Prostate gland (tissue), 2 donors: ENCODE measurements at regions not wholly inside any gene's neighbourhood (a gene's known extent, or its start where the extent isn't known, plus 50 kb on each side); places are given as distances from the start of the nearest gene placed in this dataset.

Source experiments
- POLR2A ChIP-seq: fragments of 450-650 bp; IDR thresholded peaks from one replicate; pipeline ENCODE4 v1.6.1; 2016; ENCODE audit warnings: antibody characterized with exemption, mild to moderate bottlenecking
- POLR2AphosphoS5 ChIP-seq: sonication (generic); formaldehyde crosslinking; IDR thresholded peaks from one replicate; pipeline ENCODE4 v1.6.1; 2017; ENCODE audit warnings: antibody characterized with exemption
- TF ChIP-seq, protein P1 (sequence below), 4 experiments: fragments of 200-600 bp in 2 of 4; fragments of 450-650 bp in 2 of 4; sonication (generic) in 2 of 4; IDR thresholded peaks; 1 replicate in 3 of 4; 2 replicates in 1 of 4; pipeline ENCODE4 v1.5.1; 2016 to 2019; ENCODE audit warnings: antibody characterized with exemption in 4 of 4, mild to moderate bottlenecking in 2 of 4, moderate library complexity in 2 of 4

DNA sequence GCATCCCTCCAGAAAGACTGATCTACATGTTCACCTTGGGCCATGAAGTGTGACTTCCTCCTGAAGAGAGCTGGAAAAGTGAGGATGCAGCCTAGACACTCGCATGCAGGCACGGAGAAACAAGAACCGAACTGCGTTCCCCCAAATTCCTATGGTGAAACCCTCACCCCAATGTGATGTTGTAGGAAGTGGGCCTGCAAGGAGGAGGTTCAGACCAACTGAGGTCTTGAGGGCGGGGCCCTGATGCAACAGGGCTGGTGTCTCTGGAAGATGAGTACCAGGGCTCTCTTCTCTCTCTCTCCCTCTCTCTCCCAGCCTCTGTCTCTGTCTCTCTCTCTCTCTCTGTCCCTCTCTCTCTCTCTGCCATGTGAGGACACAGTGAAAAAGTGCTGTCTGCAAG, 501.1 kb downstream of the BRD1 start:
- TF ChIP-seq POLR2AphosphoS5 (no peak), POLR2A (no peak)
- TF ChIP-seq, protein P1, sequence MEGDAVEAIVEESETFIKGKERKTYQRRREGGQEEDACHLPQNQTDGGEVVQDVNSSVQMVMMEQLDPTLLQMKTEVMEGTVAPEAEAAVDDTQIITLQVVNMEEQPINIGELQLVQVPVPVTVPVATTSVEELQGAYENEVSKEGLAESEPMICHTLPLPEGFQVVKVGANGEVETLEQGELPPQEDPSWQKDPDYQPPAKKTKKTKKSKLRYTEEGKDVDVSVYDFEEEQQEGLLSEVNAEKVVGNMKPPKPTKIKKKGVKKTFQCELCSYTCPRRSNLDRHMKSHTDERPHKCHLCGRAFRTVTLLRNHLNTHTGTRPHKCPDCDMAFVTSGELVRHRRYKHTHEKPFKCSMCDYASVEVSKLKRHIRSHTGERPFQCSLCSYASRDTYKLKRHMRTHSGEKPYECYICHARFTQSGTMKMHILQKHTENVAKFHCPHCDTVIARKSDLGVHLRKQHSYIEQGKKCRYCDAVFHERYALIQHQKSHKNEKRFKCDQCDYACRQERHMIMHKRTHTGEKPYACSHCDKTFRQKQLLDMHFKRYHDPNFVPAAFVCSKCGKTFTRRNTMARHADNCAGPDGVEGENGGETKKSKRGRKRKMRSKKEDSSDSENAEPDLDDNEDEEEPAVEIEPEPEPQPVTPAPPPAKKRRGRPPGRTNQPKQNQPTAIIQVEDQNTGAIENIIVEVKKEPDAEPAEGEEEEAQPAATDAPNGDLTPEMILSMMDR (IDR thresholded peaks at IDR 0.05) = no peak
